Naive thymus-derived CD4-positive, alpha-beta T cell (primary cell): ENCODE measurements at regions not wholly inside any gene's neighbourhood (a gene's known extent, or its start where the extent isn't known, plus 50 kb on each side); places are given as distances from the start of the nearest gene placed in this dataset.

Experiments
- ATAC-seq: fragments of 150-1000 bp; cut with Tn5 transposase; 2 replicates; pipeline ENCODE4 v1.10.0; 2021; ENCODE audit warnings: mild to moderate bottlenecking, moderate library complexity
- CTCF ChIA-PET: fragments of 350-600 bp; sonication (Branson Sonifier 250); formaldehyde crosslinking; loops from one replicate; lab custom pipeline; 2021; ENCODE audit warnings: antibody characterized with exemption; lab: Charles Lee
- POLR2A ChIA-PET: fragments of 350-600 bp; sonication (Branson Sonifier 250); formaldehyde crosslinking; loops from one replicate; lab custom pipeline; 2021; ENCODE audit warnings: antibody characterized with exemption, inconsistent platforms; lab: Charles Lee
- DNase-seq, 9 donors: peaks; one replicate each; pipeline versions ENCODE4 v3.0.0 to v3.0.0-alpha.2; 2020 to 2022; ENCODE audit warnings: mixed read lengths in 1 of 9
- H3K27ac ChIP-seq: one replicate; pipeline ENCODE4 v1.7.0; 2013; ENCODE audit warnings: mild to moderate bottlenecking, low read depth, low read length, moderate library complexity
- H3K27me3 ChIP-seq, 2 donors: one replicate each; pipeline ENCODE4 v1.7.0; 2013; ENCODE audit warnings: low read length in 2 of 2, mild to moderate bottlenecking in 2 of 2, moderate library complexity in 2 of 2; ENCODE audit not compliant: control insufficient read depth in 2 of 2, insufficient read depth in 2 of 2
- H3K36me3 ChIP-seq, 3 experiments: 1 replicate in 2 of 3; 2 replicates in 1 of 3; pipeline ENCODE4 v1.7.0; 2013; ENCODE audit warnings: low read length in 3 of 3, mild to moderate bottlenecking in 3 of 3, moderate library complexity in 1 of 3; ENCODE audit not compliant: insufficient read depth in 3 of 3, control insufficient read depth in 2 of 3
- H3K4me1 ChIP-seq, 2 donors: one replicate each; pipeline ENCODE4 v1.7.0; 2013; ENCODE audit warnings: low read length in 2 of 2, mild to moderate bottlenecking in 2 of 2, moderate library complexity in 1 of 2; ENCODE audit not compliant: control insufficient read depth in 2 of 2, insufficient read depth in 2 of 2
- H3K4me3 ChIP-seq: 2 replicates; pipeline ENCODE4 v1.7.0; 2013; ENCODE audit warnings: mild to moderate bottlenecking, low read length
- H3K9me3 ChIP-seq, 3 experiments: 1 replicate in 2 of 3; 2 replicates in 1 of 3; pipeline ENCODE4 v1.7.0; 2013; ENCODE audit warnings: low read length in 3 of 3; ENCODE audit not compliant: control insufficient read depth in 2 of 3
- H3K27ac Mint-ChIP-seq, 9 donors: one replicate each; pipeline ENCODE4 v1.8.0; 2020 to 2022; ENCODE audit warnings: mixed read lengths in 9 of 9, mild to moderate bottlenecking in 8 of 9, moderate library complexity in 5 of 9, inconsistent platforms in 2 of 9
- H3K27me3 Mint-ChIP-seq, 5 donors: one replicate each; pipeline ENCODE4 v1.8.0; 2021 to 2022; ENCODE audit warnings: mixed read lengths in 5 of 5, mild to moderate bottlenecking in 1 of 5
- H3K36me3 Mint-ChIP-seq, 5 donors: one replicate each; pipeline ENCODE4 v1.8.0; 2020 to 2022; ENCODE audit warnings: mixed read lengths in 5 of 5, mild to moderate bottlenecking in 3 of 5, inconsistent platforms in 1 of 5
- H3K4me1 Mint-ChIP-seq, 7 donors: one replicate each; pipeline ENCODE4 v1.8.0; 2020 to 2022; ENCODE audit warnings: mixed read lengths in 7 of 7, mild to moderate bottlenecking in 3 of 7, inconsistent platforms in 1 of 7
- H3K4me3 Mint-ChIP-seq, 10 donors: one replicate each; pipeline ENCODE4 v1.8.0; 2020 to 2022; ENCODE audit warnings: mild to moderate bottlenecking in 10 of 10, mixed read lengths in 10 of 10, moderate library complexity in 6 of 10, inconsistent platforms in 2 of 10
- H3K9me3 Mint-ChIP-seq, 11 donors: one replicate each; pipeline ENCODE4 v1.8.0; 2020 to 2022; ENCODE audit warnings: mixed read lengths in 11 of 11, mild to moderate bottlenecking in 4 of 11, inconsistent platforms in 1 of 11, moderate library complexity in 1 of 11
- intact Hi-C, 2 donors: fragments of 100-400 bp; cut with micrococcal nuclease; formaldehyde crosslinking; loops; one replicate each; pipeline ENCODE4 v1.15.1; 2023

DNA sequence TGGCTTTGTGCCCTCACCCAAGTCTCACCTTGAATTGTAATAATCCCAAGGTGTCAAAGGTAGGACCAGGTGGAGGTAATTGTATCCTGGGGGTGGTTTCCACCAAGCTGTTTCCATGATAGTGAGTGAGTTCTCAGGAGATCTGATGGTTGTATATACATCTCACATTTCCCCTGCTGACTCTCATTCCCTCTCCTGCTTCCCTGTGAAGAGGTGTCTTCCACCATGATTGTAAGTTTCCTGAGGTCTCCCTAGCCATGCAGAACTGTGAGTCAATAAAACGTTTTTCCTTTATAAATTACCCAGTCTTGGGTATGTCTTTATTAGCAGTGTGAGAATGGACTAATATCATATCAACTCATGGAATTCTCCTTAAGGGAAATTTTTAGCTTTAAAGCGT, 302.6 kb downstream of the LIG4 start:
- ChIA-PET POLR2A (no interaction called here), CTCF (no interaction called here)
- Histone ChIP-seq H3K27ac (no peak overlapping the region), H3K4me3 (no peak overlapping the region), H3K9me3 (no peaks in the 10 kb centered on the region), H3K36me3 (no peaks in the 10 kb centered on the region), H3K27me3 (no peaks in the 10 kb centered on the region), H3K4me1 (no peaks in the 10 kb centered on the region)
- Mint-ChIP-seq H3K27me3 (peaks cover 0 to 7% (median 0%) of the 10 kb centered on the region in 5 donors), H3K9me3 (peaks cover 0 to 17% (median 4%) of the 10 kb centered on the region in 11 donors), H3K36me3 (no peaks in the 10 kb centered on the region), H3K4me1 (no peaks in the 10 kb centered on the region), H3K27ac (no peak overlapping the region), H3K4me3 (no peak overlapping the region)
- ATAC-seq (no peak), DNase-seq (no peak)
- intact Hi-C loops = no loop called here

DNA sequence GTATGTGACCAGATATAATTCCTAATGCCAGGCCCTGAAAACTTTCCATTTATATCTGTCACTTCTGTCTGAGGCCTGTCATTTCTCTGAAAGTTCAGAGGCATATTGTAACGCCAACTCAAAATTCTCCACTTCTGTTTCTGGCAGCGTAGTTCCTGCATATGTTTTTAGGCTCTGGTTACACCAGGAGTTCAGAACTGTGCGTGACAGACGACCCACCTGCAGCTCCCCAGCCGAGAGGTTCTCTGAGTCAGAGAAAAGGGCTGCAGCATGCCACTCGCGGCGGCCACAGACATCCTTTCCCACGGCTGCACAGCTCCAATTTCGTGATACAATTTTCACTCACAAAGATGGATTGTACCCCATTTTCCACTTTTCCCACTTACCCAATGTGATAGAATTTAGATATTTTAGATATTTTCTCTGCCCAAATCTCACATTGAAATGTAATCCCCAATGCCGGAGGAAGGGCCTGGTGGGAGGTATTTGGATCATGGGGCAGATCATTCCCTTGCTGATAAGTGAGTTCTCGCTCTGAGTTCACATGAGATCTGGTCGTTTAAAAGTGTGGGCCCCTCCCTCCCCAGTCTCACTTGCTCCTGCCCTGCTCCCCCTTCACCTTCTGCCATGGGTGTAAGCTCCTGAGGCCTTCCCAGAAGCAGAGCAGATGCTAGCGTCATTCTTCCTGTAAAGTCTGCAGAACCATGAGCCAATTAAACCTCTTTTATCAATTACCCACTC, 308.1 kb downstream of the LIG4 start:
- H3K9me3 ChIP-seq = no peaks in the 10 kb centered on the region
- Mint-ChIP-seq H3K9me3 (peaks cover 0 to 13% (median 3%) of the 10 kb centered on the region in 11 donors), H3K4me1 (no peaks in the 10 kb centered on the region), H3K27ac (no peak overlapping the region), H3K4me3 (no peak overlapping the region), H3K27me3 (peaks cover 0 to 7% (median 0%) of the 10 kb centered on the region in 5 donors), H3K36me3 (no peaks in the 10 kb centered on the region)
- DNase-seq (no peak), ATAC-seq (no peak)
- ChIA-PET POLR2A (no interaction called here), CTCF (no interaction called here)
- H3K27me3 ChIP-seq = no peaks in the 10 kb centered on the region
- H3K4me3 ChIP-seq = no peak overlapping the region
- no peaks in the 10 kb centered on the region for H3K4me1 ChIP-seq
- no peak overlapping the region for H3K27ac ChIP-seq
- H3K36me3 ChIP-seq = no peaks in the 10 kb centered on the region
- intact Hi-C loops = no loop called here

GRCh38 chr13:107906131-107906530, 309.2 kb downstream of the LIG4 start:
- DNase-seq = no peak
- H3K4me1 Mint-ChIP-seq = no peaks in the 10 kb centered on the region
- H3K4me3 Mint-ChIP-seq = no peak overlapping the region
- Histone ChIP-seq H3K27me3 (no peaks in the 10 kb centered on the region), H3K9me3 (no peaks in the 10 kb centered on the region), H3K4me1 (no peaks in the 10 kb centered on the region), H3K36me3 (no peaks in the 10 kb centered on the region), H3K27ac (no peak overlapping the region), H3K4me3 (no peak overlapping the region)
- ATAC-seq = no peak
- intact Hi-C loops = no loop called here
- H3K27me3 Mint-ChIP-seq = peaks cover 0 to 7% (median 0%) of the 10 kb centered on the region in 5 donors
- H3K27ac Mint-ChIP-seq = no peak overlapping the region
- no peaks in the 10 kb centered on the region for H3K36me3 Mint-ChIP-seq
- POLR2A ChIA-PET = no interaction called here
- H3K9me3 Mint-ChIP-seq = peaks cover 0 to 8% (median 3%) of the 10 kb centered on the region in 11 donors
- CTCF ChIA-PET = no interaction called here

DNA sequence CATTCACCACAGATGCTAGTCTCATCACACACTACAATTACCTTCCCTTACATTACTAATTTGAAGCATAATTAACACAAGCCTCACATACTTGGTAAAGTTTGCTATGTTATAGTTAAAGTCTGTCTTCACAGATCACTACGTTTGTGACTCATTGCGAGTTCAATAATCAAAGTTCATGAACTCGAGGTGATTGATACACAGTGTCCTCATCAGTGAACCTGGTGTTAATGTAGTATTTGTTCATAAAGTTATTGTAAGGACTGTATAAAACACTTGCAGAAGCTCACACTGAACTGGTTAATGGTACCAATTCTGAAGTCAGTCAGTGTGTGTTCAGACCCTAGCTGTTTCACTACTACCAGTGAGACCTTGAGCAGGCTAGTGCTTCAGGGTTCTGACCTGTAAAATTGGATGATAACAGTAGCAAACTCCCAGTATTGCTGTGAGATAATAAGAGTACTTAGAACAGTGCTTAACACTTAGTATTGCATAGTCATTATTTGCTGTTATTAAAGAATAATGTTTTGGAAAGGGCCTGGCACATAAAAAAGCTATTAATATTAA, 313.3 kb downstream of the LIG4 start:
- intact Hi-C loops = no loop called here
- H3K27ac Mint-ChIP-seq = no peak overlapping the region
- H3K9me3 ChIP-seq = no peaks in the 10 kb centered on the region
- no peak overlapping the region for H3K27ac ChIP-seq
- H3K36me3 ChIP-seq = no peaks in the 10 kb centered on the region
- peaks cover 0 to 6% (median 0%) of the 10 kb centered on the region in 11 donors for H3K9me3 Mint-ChIP-seq
- no peaks in the 10 kb centered on the region for H3K4me1 Mint-ChIP-seq
- no peak for ATAC-seq
- no peaks in the 10 kb centered on the region for H3K27me3 ChIP-seq
- CTCF ChIA-PET = no interaction called here
- no peaks in the 10 kb centered on the region for H3K4me1 ChIP-seq
- H3K36me3 Mint-ChIP-seq = no peaks in the 10 kb centered on the region
- H3K4me3 Mint-ChIP-seq = no peak overlapping the region
- H3K4me3 ChIP-seq = no peak overlapping the region
- no peak for DNase-seq
- H3K27me3 Mint-ChIP-seq = no peaks in the 10 kb centered on the region
- POLR2A ChIA-PET = no interaction called here

- H3K4me1 Mint-ChIP-seq = no peaks in the 10 kb centered on the region
- no peaks in the 10 kb centered on the region for H3K4me1 ChIP-seq
- no peaks in the 10 kb centered on the region for H3K9me3 ChIP-seq
- H3K27me3 Mint-ChIP-seq = no peaks in the 10 kb centered on the region
- no peak overlapping the region for H3K27ac Mint-ChIP-seq
- intact Hi-C loops = no loop called here
- no peak overlapping the region for H3K4me3 ChIP-seq
- no peaks in the 10 kb centered on the region for H3K36me3 ChIP-seq
- peaks cover 0 to 6% (median 0%) of the 10 kb centered on the region in 11 donors for H3K9me3 Mint-ChIP-seq
- H3K4me3 Mint-ChIP-seq = no peak overlapping the region
- CTCF ChIA-PET = no interaction called here
- DNase-seq (no peak), ATAC-seq (no peak)
- no peak overlapping the region for H3K27ac ChIP-seq
- no peaks in the 10 kb centered on the region for H3K36me3 Mint-ChIP-seq
- no peaks in the 10 kb centered on the region for H3K27me3 ChIP-seq
- POLR2A ChIA-PET = no interaction called here
Measured at GRCh38 chr13:107901230-107901629, 314.1 kb downstream of the LIG4 start.

- Histone ChIP-seq H3K4me1 (no peaks in the 10 kb centered on the region), H3K36me3 (no peaks in the 10 kb centered on the region), H3K27ac (no peak overlapping the region), H3K27me3 (no peaks in the 10 kb centered on the region), H3K4me3 (no peak overlapping the region), H3K9me3 (no peaks in the 10 kb centered on the region)
- ChIA-PET POLR2A (no interaction called here), CTCF (no interaction called here)
- H3K4me3 Mint-ChIP-seq = no peak overlapping the region
- no peaks in the 10 kb centered on the region for H3K27me3 Mint-ChIP-seq
- intact Hi-C loops = no loop called here
- H3K36me3 Mint-ChIP-seq = no peaks in the 10 kb centered on the region
- DNase-seq = no peak
- H3K4me1 Mint-ChIP-seq = no peaks in the 10 kb centered on the region
- peaks cover 0 to 5% (median 0%) of the 10 kb centered on the region in 11 donors for H3K9me3 Mint-ChIP-seq
- no peak for ATAC-seq
- no peak overlapping the region for H3K27ac Mint-ChIP-seq
Measured at GRCh38 chr13:107900775-107901174, 314.6 kb downstream of the LIG4 start.

DNA sequence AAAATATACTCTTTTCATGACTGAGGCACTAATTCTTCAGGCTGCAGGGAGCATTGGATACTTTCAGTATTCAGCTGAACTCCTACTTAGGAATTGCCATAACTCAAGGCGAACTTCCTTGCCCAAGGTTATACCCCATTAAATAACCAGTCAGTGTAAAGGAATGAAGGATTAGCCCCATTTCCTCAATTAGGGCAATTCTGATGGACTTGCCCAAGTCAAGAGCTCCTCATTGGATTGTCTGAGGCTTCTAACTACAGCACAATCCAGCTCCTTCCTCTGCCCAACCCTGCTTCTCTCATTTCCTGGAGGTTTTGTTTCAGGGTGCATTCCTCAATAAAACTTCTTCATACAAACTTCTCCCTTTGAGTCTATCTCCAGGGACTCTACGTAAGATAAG, 329.2 kb downstream of the LIG4 start:
- Mint-ChIP-seq H3K9me3 (peaks cover 2 to 18% (median 9%) of the 10 kb centered on the region in 11 donors), H3K27me3 (peaks cover 0 to 3% (median 0%) of the 10 kb centered on the region in 5 donors), H3K36me3 (no peaks in the 10 kb centered on the region), H3K4me1 (no peaks in the 10 kb centered on the region), H3K4me3 (no peak overlapping the region), H3K27ac (no peak overlapping the region)
- peaks cover 0 to 6% (median 0%) of the 10 kb centered on the region in 3 experiments for H3K9me3 ChIP-seq
- POLR2A ChIA-PET = no interaction called here
- no peak overlapping the region for H3K4me3 ChIP-seq
- CTCF ChIA-PET = interaction anchor here (0.6 kb wide), 1 partner anchor 7 kb away, joined by 3 read pairs; no protein-coding TSS in a partner anchor
- DNase-seq (no peak), ATAC-seq (no peak)
- H3K27me3 ChIP-seq = no peaks in the 10 kb centered on the region
- H3K4me1 ChIP-seq = no peaks in the 10 kb centered on the region
- intact Hi-C loops = no loop called here
- H3K36me3 ChIP-seq = no peaks in the 10 kb centered on the region
- H3K27ac ChIP-seq = no peak overlapping the region
